ENCODE measurements at regions not wholly inside any gene's neighbourhood (a gene's known extent, or its start where the extent isn't known, plus 50 kb on each side); places are given as distances from the start of the nearest gene placed in this dataset.

GRCh38 chr15:47551079-47551478 lies 166.2 kb upstream of the SEMA6D start:
- TF ChIP-seq SP1 (IDR thresholded peaks at IDR 0.05; ENCODE audit: low read depth) (no peak), SRF (IDR thresholded peaks at IDR 0.05; ENCODE audit: low read depth) (no peak), EZH2phosphoT487 (IDR thresholded peaks at IDR 0.05; ENCODE audit: borderline replicate concordance) (no peak), CBX3 (IDR thresholded peaks at IDR 0.05; ENCODE audit: low read depth) (no peak), ZNF274 (IDR thresholded peaks at IDR 0.05; ENCODE audit: low read depth, low read length) (no peak), EZH2 (IDR thresholded peaks at IDR 0.05) (no peak), REST (IDR thresholded peaks at IDR 0.05; ENCODE audit: low read depth) (no peak), MAX (IDR thresholded peaks at IDR 0.05) (no peak), POLR2A (IDR thresholded peaks at IDR 0.05; ENCODE audit: borderline replicate concordance, extremely low read depth, insufficient read depth, insufficient read length) (no peak), RAD21 (IDR thresholded peaks at IDR 0.05; ENCODE audit: low read depth) (no peak)
- TF ChIP-seq, protein P1, sequence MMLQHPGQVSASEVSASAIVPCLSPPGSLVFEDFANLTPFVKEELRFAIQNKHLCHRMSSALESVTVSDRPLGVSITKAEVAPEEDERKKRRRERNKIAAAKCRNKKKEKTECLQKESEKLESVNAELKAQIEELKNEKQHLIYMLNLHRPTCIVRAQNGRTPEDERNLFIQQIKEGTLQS (IDR thresholded peaks at IDR 0.05): no peak
- CTCF ChIA-PET: no interaction called here

More at GRCh38 chr15:47551079-47551478, 166.2 kb upstream of the SEMA6D start:
- ChIA-PET RAD21 (ENCODE audit: low non-redundant PET in 1 of 2, low total read pairs in 2 of 2, uncharacterized antibody in 2 of 2, unreplicated experiment in 2 of 2) (no interaction called here), POLR2A (no interaction called here)
- Histone ChIP-seq H3K4me2 (ENCODE audit: low read length) (no peak overlapping the region), H3K36me3 (ENCODE audit: control insufficient read depth in 1 of 2, insufficient read depth in 2 of 2, low read length in 2 of 2) (no peaks in the 10 kb centered on the region), H4K20me1 (ENCODE audit: insufficient read depth) (no peaks in the 10 kb centered on the region), H3K4me3 (replicated peaks in 1 of 2; ENCODE audit: low read depth in 1 of 2, low read length in 2 of 2) (no peak overlapping the region), H3K79me2 (ENCODE audit: insufficient read depth, low read length) (no peaks in the 10 kb centered on the region), H3K9ac (ENCODE audit: low read length) (no peak overlapping the region), H2AFZ (ENCODE audit: low read depth, low read length, poor library complexity, severe bottlenecking) (no peak overlapping the region), H3K27ac (ENCODE audit: low read depth, low read length) (no peak overlapping the region), H3K4me1 (ENCODE audit: control insufficient read depth in 1 of 2, insufficient read depth in 2 of 2, low read length in 2 of 2) (no peaks in the 10 kb centered on the region; a peak in 1 of 4 replicates), H3K9me2 (ENCODE audit: insufficient read depth) (no peaks in the 10 kb centered on the region), H3K27me3 (ENCODE audit: insufficient read depth, low read length) (no peaks in the 10 kb centered on the region), H3K9me3 (ENCODE audit: control insufficient read depth in 1 of 2, insufficient read depth in 1 of 2, low read depth in 1 of 2, low read length in 2 of 2) (peaks cover 9 to 60% of the 10 kb centered on the region in 2 experiments; a peak in 2 of 4 replicates)
- DNase-seq (ENCODE audit: low read depth, low spot score) (no peak), ATAC-seq (no peak)
- intact Hi-C loops (cut with micrococcal nuclease): no loop called here
- BruUV-seq (replicated peaks): no TSS peak

Measured in HCT116 (cell line).